GM12878 (cell line): ENCODE measurements at regions not wholly inside any gene's neighbourhood (a gene's known extent, or its start where the extent isn't known, plus 50 kb on each side); places are given as distances from the start of the nearest gene placed in this dataset.

ENCODE experiments used
- ATAC-seq: fragments of 200-7000 bp; cut with Tn5 transposase; 3 replicates; pipeline ENCODE4 v1.9.1; 2020; ENCODE audit warnings: mild to moderate bottlenecking, moderate library complexity
- BruUV-seq: library from RNA; stranded (reverse); fragments of 400-500 nt; replicated peaks from 2 replicates; lab custom pipeline; 2021; lab: Mats Ljungman, UMichigan
- CTCF ChIA-PET: fragments of 300-600 bp; sonication (Branson Sonifier 250); formaldehyde crosslinking; extraction: SDS; loops from one replicate; lab custom pipeline; 2021; ENCODE audit warnings: inconsistent platforms; lab: Yijun Ruan, JAX
- POLR2A ChIA-PET: fragments of 350-600 bp; formaldehyde crosslinking; extraction: SDS; loops from one replicate; lab custom pipeline; 2021; ENCODE audit warnings: inconsistent platforms; lab: Charles Lee
- RAD21 ChIA-PET: fragments of 300-600 bp; sonication (Branson Sonifier 250); formaldehyde crosslinking; loops from one replicate; lab custom pipeline; 2023; ENCODE audit warnings: antibody characterized with exemption; ENCODE audit not compliant: unreplicated experiment; lab: Charles Lee
- SMC1A ChIA-PET: fragments of 300-600 bp; sonication (Branson Sonifier 250); formaldehyde crosslinking; loops from one replicate; lab custom pipeline; 2023; ENCODE audit not compliant: unreplicated experiment, uncharacterized antibody; lab: Charles Lee
- DNase-seq: peaks from one replicate; pipeline ENCODE4 v3.0.0-alpha.2; 2011; ENCODE audit warnings: low read depth, low spot score
- FAIRE-seq: peaks from 3 replicates; lab custom pipeline; 2011; peaks lifted over from hg19 to GRCh38; lab: Jason Lieb, UNC
- H2AFZ ChIP-seq: 2 replicates; pipeline ENCODE4 v1.6.0; 2011; ENCODE audit warnings: low read depth, low read length, control low read depth; ENCODE audit not compliant: control insufficient read depth
- H3K27ac ChIP-seq: 2 replicates; pipeline ENCODE4 v1.5.1; 2011; ENCODE audit warnings: control low read depth; ENCODE audit not compliant: control insufficient read depth, insufficient read depth
- H3K27me3 ChIP-seq, 2 experiments: replicated peaks in 1 of 2; 2 replicates each; pipeline versions ENCODE4 v1.6.0 to v1.6.1; 2011; ENCODE audit warnings: low read length in 1 of 2; ENCODE audit not compliant: control insufficient read depth in 2 of 2, insufficient read depth in 2 of 2
- H3K36me3 ChIP-seq, 2 experiments: 2 replicates each; pipeline ENCODE4 v1.5.1; 2011; ENCODE audit warnings: low read length in 1 of 2; ENCODE audit not compliant: control insufficient read depth in 2 of 2, insufficient read depth in 2 of 2
- H3K4me1 ChIP-seq: 2 replicates; pipeline ENCODE4 v1.6.1; 2011; ENCODE audit warnings: mild to moderate bottlenecking, low read length, moderate library complexity, mixed read lengths; ENCODE audit not compliant: control insufficient read depth, insufficient read depth
- H3K4me2 ChIP-seq: 2 replicates; pipeline ENCODE4 v1.6.0; 2011; ENCODE audit warnings: control low read depth; ENCODE audit not compliant: control insufficient read depth, insufficient read depth
- H3K4me3 ChIP-seq: fragments of 200-600 bp; sonication (generic); 2 replicates; pipeline ENCODE4 v1.5.1; 2016
- H3K79me2 ChIP-seq: 2 replicates; pipeline ENCODE4 v1.6.0; 2011; ENCODE audit warnings: low read length; ENCODE audit not compliant: control insufficient read depth, insufficient read depth
- H3K9ac ChIP-seq: 2 replicates; pipeline ENCODE4 v1.8.0; 2011; ENCODE audit warnings: low read length, control low read depth, mixed read lengths; ENCODE audit not compliant: control insufficient read depth, insufficient read depth
- H3K9me3 ChIP-seq: replicated peaks from 3 replicates; pipeline ENCODE4 v1.5.1; 2011; ENCODE audit warnings: mild to moderate bottlenecking, low read length; ENCODE audit not compliant: control insufficient read depth, insufficient read depth
- H4K20me1 ChIP-seq: 2 replicates; pipeline ENCODE4 v1.6.0; 2011; ENCODE audit not compliant: control insufficient read depth, insufficient read depth
- BCLAF1 ChIP-seq: fragments of 450-650 bp; IDR thresholded peaks from 2 replicates; pipeline ENCODE4 v1.6.1; 2017; ENCODE audit warnings: antibody characterized with exemption, mild to moderate bottlenecking, moderate library complexity
- CBFB ChIP-seq: IDR thresholded peaks from 2 replicates; pipeline ENCODE4 v1.6.1; 2016; ENCODE audit warnings: antibody characterized with exemption, low read depth
- FOXK2 ChIP-seq: fragments of 450-650 bp; IDR thresholded peaks from 2 replicates; pipeline ENCODE4 v1.6.1; 2017; ENCODE audit warnings: mild to moderate bottlenecking, moderate library complexity
- FOXM1 ChIP-seq: IDR thresholded peaks from 2 replicates; pipeline ENCODE4 v1.6.1; 2012; ENCODE audit warnings: low read depth, mild to moderate bottlenecking, inconsistent platforms, low read length, moderate library complexity
- HDAC2 ChIP-seq: fragments of 200-600 bp; sonication (generic); IDR thresholded peaks from 2 replicates; pipeline ENCODE4 v1.6.1; 2017
- KDM1A ChIP-seq: fragments of 200-600 bp; sonication (generic); IDR thresholded peaks from 2 replicates; pipeline ENCODE4 v1.6.1; 2016; ENCODE audit warnings: borderline replicate concordance
- MYC ChIP-seq: IDR thresholded peaks from 2 replicates; pipeline ENCODE4 v1.6.1; 2011; ENCODE audit warnings: mild to moderate bottlenecking, low read length, moderate library complexity, inconsistent platforms; ENCODE audit not compliant: insufficient read depth, insufficient replicate concordance, insufficient read length, severe bottlenecking
- NFIC ChIP-seq: IDR thresholded peaks from 2 replicates; pipeline ENCODE4 v1.6.1; 2012; ENCODE audit warnings: low read depth, mild to moderate bottlenecking, inconsistent platforms, low read length, moderate library complexity
- NFXL1 ChIP-seq: fragments of 450-650 bp; IDR thresholded peaks from 2 replicates; pipeline ENCODE4 v1.6.1; 2017; ENCODE audit warnings: antibody characterized with exemption, mild to moderate bottlenecking, borderline replicate concordance
- NR2F1 ChIP-seq: fragments of 450-650 bp; conservative IDR thresholded peaks from 2 replicates; pipeline ENCODE4 v1.6.1; 2017; ENCODE audit warnings: mild to moderate bottlenecking
- PBX3 ChIP-seq: IDR thresholded peaks from 2 replicates; pipeline ENCODE4 v1.6.1; 2011; ENCODE audit warnings: mild to moderate bottlenecking, low read depth, low read length, moderate library complexity; ENCODE audit not compliant: insufficient replicate concordance
- POLR2AphosphoS2 ChIP-seq: IDR thresholded peaks from 2 replicates; pipeline ENCODE4 v1.6.1; 2011; ENCODE audit warnings: low read depth, mild to moderate bottlenecking, low read length, improper control_type of control experiment, moderate library complexity
- SMAD5 ChIP-seq: IDR thresholded peaks from 2 replicates; pipeline ENCODE4 v1.6.1; 2016; ENCODE audit warnings: antibody characterized with exemption, low read depth
- SREBF1 ChIP-seq: IDR thresholded peaks from 2 replicates; pipeline ENCODE4 v1.6.1; 2012; ENCODE audit warnings: mild to moderate bottlenecking, low read length
- TBL1XR1 ChIP-seq: IDR thresholded peaks from 2 replicates; pipeline ENCODE4 v1.6.1; 2012; ENCODE audit warnings: low read depth, low read length, improper control_type of control experiment
- USF1 ChIP-seq: IDR thresholded peaks from 2 replicates; pipeline ENCODE4 v1.6.1; 2011; ENCODE audit warnings: borderline replicate concordance, low read depth, mild to moderate bottlenecking, moderate library complexity, mixed read lengths, low read length; ENCODE audit not compliant: insufficient read depth; ENCODE audit errors: extremely low read length
- ZBED1 ChIP-seq: IDR thresholded peaks from 2 replicates; pipeline ENCODE4 v1.6.1; 2016; ENCODE audit warnings: borderline replicate concordance
- ZNF207 ChIP-seq: fragments of 450-650 bp; IDR thresholded peaks from 2 replicates; pipeline ENCODE4 v1.6.1; 2014; ENCODE audit warnings: antibody characterized with exemption, mild to moderate bottlenecking, borderline replicate concordance
- ZNF622 ChIP-seq: fragments of 450-650 bp; IDR thresholded peaks from 2 replicates; pipeline ENCODE4 v1.6.1; 2017; ENCODE audit warnings: mild to moderate bottlenecking, inconsistent platforms
- WGBS: methylation state at CpG from one replicate; pipeline ENCODE4 v1.1.6; 2016; ENCODE audit warnings: low lambda C conversion rate; ENCODE audit not compliant: insufficient replicate concordance, insufficient coverage; ENCODE audit errors: missing lambda C conversion rate; 5-methylcytosine and 5-hydroxymethylcytosine counted together
- in situ Hi-C: fragments of 300-500 bp; cut with MboI; formaldehyde crosslinking; loops from 9 replicates; pipeline ENCODE4 v1.14.3; 2018; ENCODE audit warnings: mixed read lengths
- intact Hi-C: fragments of 100-400 bp; cut with micrococcal nuclease; formaldehyde crosslinking; loops from one replicate; pipeline ENCODE4 v1.14.2; 2022; ENCODE audit not compliant: unreplicated experiment

- TF ChIP-seq SREBF1 (no peak), ZBED1 (no peak)
These were observed 81.4 kb downstream of the GAS1 start (continued) for GRCh38 chr9:86865952-86866351.

GRCh38 chr9:86860006-86860405, 87.3 kb downstream of the GAS1 start:
- H3K27ac ChIP-seq = no peak overlapping the region
- SMC1A ChIA-PET = no interaction called here
- no peaks in the 10 kb centered on the region for H3K4me1 ChIP-seq
- no TSS peak for BruUV-seq
- H3K9me3 ChIP-seq = no peaks in the 10 kb centered on the region
- intact Hi-C loops = no loop called here
- in situ Hi-C loops = no loop called here
- DNase-seq (no peak), FAIRE-seq (no peak), ATAC-seq (no peak)
- H3K4me2 ChIP-seq = no peak overlapping the region
- no peak overlapping the region for H2AFZ ChIP-seq
- POLR2A ChIA-PET = no interaction called here
- no peaks in the 10 kb centered on the region for H4K20me1 ChIP-seq
- H3K4me3 ChIP-seq = no peak overlapping the region
- H3K79me2 ChIP-seq = no peaks in the 10 kb centered on the region
- no peak overlapping the region for H3K9ac ChIP-seq
- no peaks in the 10 kb centered on the region for H3K36me3 ChIP-seq
- WGBS = 45% methylated on average over 6 of the region's 6 CpGs
- H3K27me3 ChIP-seq = no peaks in the 10 kb centered on the region
- RAD21 ChIA-PET = no interaction called here
- CTCF ChIA-PET = no interaction called here
- TF ChIP-seq MYC (no peak), ZNF207 (no peak), ZNF622 (no peak), FOXM1 (no peak), SMAD5 (no peak), HDAC2 (no peak), PBX3 (no peak), NFXL1 (no peak), FOXK2 (no peak), BCLAF1 (no peak), USF1 (no peak), CBFB (no peak), NFIC (no peak), KDM1A (no peak), TBL1XR1 (no peak), NR2F1 (no peak), POLR2AphosphoS2 (no peak)
